Breast epithelium (tissue), 4 donors: ENCODE measurements at regions not wholly inside any gene's neighbourhood (a gene's known extent, or its start where the extent isn't known, plus 50 kb on each side); places are given as distances from the start of the nearest gene placed in this dataset.
"Not testable (repeated sequence)": the region's sequence is repeated elsewhere in the genome, so short reads cannot be mapped to it uniquely, and the experiment has no call there.

ENCODE experiments used
- DNase-seq, 2 donors: peaks; one replicate each; pipeline ENCODE4 v3.0.0-alpha.2; 2019; ENCODE audit warnings: low spot score in 2 of 2
- H3K27ac ChIP-seq, 2 donors: fragments of 200-600 bp; sonication (generic) in 1 of 2; one replicate each; pipeline ENCODE4 v1.5.1; 2016 to 2019; ENCODE audit warnings: mild to moderate bottlenecking in 1 of 2
- H3K27me3 ChIP-seq, 2 donors: fragments of 200-600 bp; sonication (generic) in 1 of 2; one replicate each; pipeline versions ENCODE4 v1.5.1 to v1.6.0; 2017 to 2019; ENCODE audit warnings: control low read depth in 1 of 2, mild to moderate bottlenecking in 1 of 2
- H3K36me3 ChIP-seq: fragments of 200-600 bp; one replicate; pipeline ENCODE4 v1.5.1; 2019
- H3K4me1 ChIP-seq, 2 donors: fragments of 200-600 bp; sonication (generic); one replicate each; pipeline ENCODE4 v1.5.1; 2016 to 2019; ENCODE audit warnings: control low read depth in 1 of 2
- H3K4me3 ChIP-seq, 3 donors: fragments of 200-600 bp; sonication (generic); 1 replicate in 2 of 3; 2 replicates in 1 of 3; pipeline ENCODE4 v1.5.1; 2016 to 2019; ENCODE audit warnings: mild to moderate bottlenecking in 3 of 3, moderate library complexity in 2 of 3
- H3K9me3 ChIP-seq, 2 donors: fragments of 200-600 bp; sonication (generic) in 1 of 2; one replicate each; pipeline ENCODE4 v1.5.1; 2016 to 2019; ENCODE audit warnings: control low read depth in 1 of 2
- POLR2A ChIP-seq: fragments of 450-650 bp; IDR thresholded peaks from one replicate; pipeline ENCODE4 v1.6.1; 2016; ENCODE audit warnings: antibody characterized with exemption, mild to moderate bottlenecking, moderate library complexity
- POLR2AphosphoS5 ChIP-seq, 3 donors: sonication (generic); formaldehyde crosslinking; IDR thresholded peaks; one replicate each; pipeline ENCODE4 v1.6.1; 2017; ENCODE audit warnings: antibody characterized with exemption in 3 of 3
- intact Hi-C: fragments of 100-400 bp; cut with DNase I; formaldehyde crosslinking; loops from one replicate; pipeline ENCODE4 v1.15.1; 2023; ENCODE audit warnings: low total_unique reads
- TF ChIP-seq, protein P1 (sequence below), 3 donors: fragments of 450-650 bp; IDR thresholded peaks; one replicate each; pipeline ENCODE4 v1.5.1; 2016 to 2017; ENCODE audit warnings: antibody characterized with exemption in 3 of 3, mild to moderate bottlenecking in 3 of 3, moderate library complexity in 3 of 3

DNA sequence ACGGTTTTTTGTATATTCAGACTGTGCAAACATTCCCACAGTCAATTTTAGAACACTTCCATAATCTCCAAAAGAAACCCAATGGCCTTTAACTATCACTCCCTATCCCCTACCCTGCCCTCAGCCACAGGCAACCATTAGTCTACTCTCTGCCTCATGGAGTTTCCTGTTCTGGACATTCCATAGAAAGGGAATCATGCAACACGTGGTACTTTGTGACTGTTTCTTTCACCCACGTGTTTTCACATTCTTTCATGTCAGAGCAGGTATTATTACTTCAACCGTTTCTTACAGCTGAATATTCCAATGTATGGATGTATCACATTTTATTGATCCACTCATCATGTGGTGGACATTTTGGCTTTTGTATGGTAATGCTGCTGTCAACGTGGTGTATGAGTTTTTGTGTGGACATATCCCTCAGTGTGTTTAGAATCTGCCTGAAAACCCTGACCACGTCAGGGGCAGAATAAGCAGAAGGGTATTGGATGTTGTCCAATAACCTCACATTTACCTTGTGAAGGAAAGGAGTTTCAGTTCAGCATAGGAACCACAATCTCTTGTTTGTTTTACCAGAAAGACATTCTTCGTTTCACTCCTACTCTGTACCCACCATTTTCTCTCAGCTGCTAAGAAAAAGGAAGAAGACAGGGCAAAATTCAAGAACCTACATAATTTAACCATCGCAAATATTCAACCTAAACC lies 107.5 kb upstream of the DYRK2 start:
- H3K27me3 ChIP-seq, result no peaks in the 10 kb centered on the region
- no peaks in the 10 kb centered on the region for H3K36me3 ChIP-seq
- no peak overlapping the region for H3K27ac ChIP-seq
- DNase-seq, result no peak
- H3K4me1 ChIP-seq, result no peaks in the 10 kb centered on the region
- intact Hi-C loops, result no loop called here
- no peak for TF ChIP-seq POLR2A
- no peak for TF ChIP-seq POLR2AphosphoS5 (IDR thresholded peaks at IDR 0.05)
- TF ChIP-seq, protein P1, sequence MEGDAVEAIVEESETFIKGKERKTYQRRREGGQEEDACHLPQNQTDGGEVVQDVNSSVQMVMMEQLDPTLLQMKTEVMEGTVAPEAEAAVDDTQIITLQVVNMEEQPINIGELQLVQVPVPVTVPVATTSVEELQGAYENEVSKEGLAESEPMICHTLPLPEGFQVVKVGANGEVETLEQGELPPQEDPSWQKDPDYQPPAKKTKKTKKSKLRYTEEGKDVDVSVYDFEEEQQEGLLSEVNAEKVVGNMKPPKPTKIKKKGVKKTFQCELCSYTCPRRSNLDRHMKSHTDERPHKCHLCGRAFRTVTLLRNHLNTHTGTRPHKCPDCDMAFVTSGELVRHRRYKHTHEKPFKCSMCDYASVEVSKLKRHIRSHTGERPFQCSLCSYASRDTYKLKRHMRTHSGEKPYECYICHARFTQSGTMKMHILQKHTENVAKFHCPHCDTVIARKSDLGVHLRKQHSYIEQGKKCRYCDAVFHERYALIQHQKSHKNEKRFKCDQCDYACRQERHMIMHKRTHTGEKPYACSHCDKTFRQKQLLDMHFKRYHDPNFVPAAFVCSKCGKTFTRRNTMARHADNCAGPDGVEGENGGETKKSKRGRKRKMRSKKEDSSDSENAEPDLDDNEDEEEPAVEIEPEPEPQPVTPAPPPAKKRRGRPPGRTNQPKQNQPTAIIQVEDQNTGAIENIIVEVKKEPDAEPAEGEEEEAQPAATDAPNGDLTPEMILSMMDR (IDR thresholded peaks at IDR 0.05), result no peak
- no peak overlapping the region for H3K4me3 ChIP-seq
- H3K9me3 ChIP-seq, result no peaks in the 10 kb centered on the region

DNA sequence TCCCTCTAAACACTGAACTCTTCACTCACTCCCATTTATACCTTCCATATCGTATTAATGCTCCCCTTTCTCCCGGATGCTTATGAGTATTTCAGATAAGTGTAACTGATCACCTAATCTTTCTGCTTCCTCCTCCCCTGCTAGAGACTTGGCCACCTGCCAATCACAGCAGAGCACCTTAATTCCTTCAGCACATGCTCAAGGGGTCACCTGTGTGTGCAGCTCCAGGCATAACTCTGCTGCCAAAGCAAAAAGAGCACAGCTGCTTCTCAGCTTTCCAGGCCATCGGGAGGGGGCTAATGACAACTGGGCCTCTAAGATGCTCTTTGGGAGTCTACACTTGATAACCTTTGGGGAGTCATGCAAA lies 106.9 kb upstream of the DYRK2 start:
- Histone ChIP-seq H3K4me3 (no peak overlapping the region), H3K36me3 (no peaks in the 10 kb centered on the region), H3K9me3 (no peaks in the 10 kb centered on the region), H3K27me3 (no peaks in the 10 kb centered on the region), H3K4me1 (no peaks in the 10 kb centered on the region), H3K27ac (no peak overlapping the region)
- intact Hi-C loops, result no loop called here
- no peak for DNase-seq
- TF ChIP-seq POLR2A, result no peak
- TF ChIP-seq, protein P1 (IDR thresholded peaks at IDR 0.05), result no peak
- TF ChIP-seq POLR2AphosphoS5 (IDR thresholded peaks at IDR 0.05), result no peak

DNA sequence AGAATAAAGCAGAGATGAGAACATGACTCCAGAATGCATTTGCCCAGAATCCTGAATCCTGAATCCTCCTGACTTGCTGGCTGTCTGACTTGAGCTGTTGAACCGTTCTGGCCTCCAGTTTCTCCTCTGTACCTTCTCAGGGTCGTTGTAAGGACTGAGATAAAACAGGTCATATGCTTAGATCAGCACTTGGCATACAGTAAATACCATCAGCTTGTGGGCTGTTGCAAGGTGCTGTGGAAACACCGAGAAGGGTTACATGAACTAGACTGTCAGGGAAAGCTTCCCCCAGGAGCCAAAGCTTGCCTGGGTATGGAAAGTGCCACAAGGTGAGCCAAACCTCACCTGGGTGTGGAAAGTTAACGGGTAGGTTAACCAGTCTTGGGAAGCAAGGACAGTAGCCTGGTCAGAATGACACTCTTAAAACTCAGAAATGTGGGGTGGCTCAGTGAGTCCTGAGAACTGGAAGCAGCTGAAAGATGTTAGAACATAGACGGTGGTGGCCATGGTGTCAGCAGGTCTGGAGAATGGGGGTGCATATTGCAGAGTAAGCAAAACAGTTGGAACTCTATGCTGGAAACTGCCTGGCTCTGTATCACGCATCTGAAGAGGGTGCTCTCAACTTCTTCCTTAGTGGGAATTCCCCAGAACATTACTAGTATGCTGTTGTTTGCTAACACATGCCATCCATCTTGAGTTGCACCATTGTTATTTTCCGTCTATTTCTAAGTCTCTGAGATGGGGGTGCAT lies 105.3 kb upstream of the DYRK2 start:
- Histone ChIP-seq H3K27me3 (no peaks in the 10 kb centered on the region), H3K9me3 (no peaks in the 10 kb centered on the region), H3K4me1 (no peaks in the 10 kb centered on the region), H3K27ac (no peak overlapping the region), H3K36me3 (no peaks in the 10 kb centered on the region), H3K4me3 (no peak overlapping the region)
- intact Hi-C loops, result no loop called here
- TF ChIP-seq, protein P1 (IDR thresholded peaks at IDR 0.05), result no peak
- TF ChIP-seq POLR2AphosphoS5 (IDR thresholded peaks at IDR 0.05) (no peak), POLR2A (no peak)
- no peak for DNase-seq

DNA sequence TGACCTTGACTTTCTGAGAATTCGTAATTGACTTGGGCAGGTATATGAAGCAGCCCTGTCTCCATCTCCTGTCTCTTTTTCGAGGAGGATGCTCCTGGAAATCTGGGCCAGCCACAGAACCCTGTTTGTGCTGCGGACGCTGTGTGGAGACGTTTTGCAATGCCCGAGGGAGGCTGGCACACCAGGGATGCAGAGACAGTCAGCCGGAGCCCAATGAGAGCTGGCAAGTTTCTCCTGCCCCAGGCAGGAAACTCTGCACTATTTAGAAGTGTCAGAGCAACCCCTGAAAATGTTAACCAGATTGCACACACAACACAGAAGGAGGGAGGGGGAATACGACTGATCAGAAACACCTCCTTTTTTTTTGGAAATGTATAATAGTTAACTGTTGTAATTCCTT lies 103.2 kb upstream of the DYRK2 start:
- TF ChIP-seq, protein P1 (IDR thresholded peaks at IDR 0.05), result no peak
- TF ChIP-seq POLR2A (no peak), POLR2AphosphoS5 (IDR thresholded peaks at IDR 0.05) (no peak)
- H3K27ac ChIP-seq, result no peak overlapping the region
- intact Hi-C loops, result no loop called here
- H3K4me3 ChIP-seq, result no peak overlapping the region
- H3K9me3 ChIP-seq, result no peaks in the 10 kb centered on the region
- no peak for DNase-seq
- H3K36me3 ChIP-seq, result no peaks in the 10 kb centered on the region
- H3K27me3 ChIP-seq, result no peaks in the 10 kb centered on the region
- no peaks in the 10 kb centered on the region for H3K4me1 ChIP-seq

DNA sequence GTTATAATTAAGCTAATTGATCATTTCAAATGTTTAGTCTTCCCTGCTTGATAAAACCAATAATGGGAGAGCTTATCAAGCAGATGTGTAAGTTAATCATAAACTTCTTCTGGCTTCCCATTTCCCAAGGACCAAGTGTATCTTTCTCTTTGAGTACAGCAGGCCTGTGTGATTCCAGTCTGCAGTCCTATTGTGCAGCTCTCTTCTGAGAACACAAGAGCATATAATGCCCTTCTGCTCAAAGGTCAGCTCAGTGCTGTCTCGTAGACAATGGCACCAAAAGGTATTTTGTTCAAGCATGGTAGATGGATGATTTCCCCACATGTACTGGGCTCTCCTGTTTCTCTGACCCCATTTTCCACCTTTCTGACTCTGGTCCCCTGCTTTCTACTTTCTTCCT lies 101.8 kb upstream of the DYRK2 start:
- Histone ChIP-seq H3K27ac (no peak overlapping the region), H3K9me3 (no peaks in the 10 kb centered on the region), H3K36me3 (no peaks in the 10 kb centered on the region), H3K27me3 (no peaks in the 10 kb centered on the region), H3K4me3 (no peak overlapping the region), H3K4me1 (no peaks in the 10 kb centered on the region)
- intact Hi-C loops, result no loop called here
- no peak for DNase-seq
- no peak for TF ChIP-seq POLR2A
- TF ChIP-seq, protein P1 (IDR thresholded peaks at IDR 0.05), result no peak
- TF ChIP-seq POLR2AphosphoS5 (IDR thresholded peaks at IDR 0.05), result no peak

DNA sequence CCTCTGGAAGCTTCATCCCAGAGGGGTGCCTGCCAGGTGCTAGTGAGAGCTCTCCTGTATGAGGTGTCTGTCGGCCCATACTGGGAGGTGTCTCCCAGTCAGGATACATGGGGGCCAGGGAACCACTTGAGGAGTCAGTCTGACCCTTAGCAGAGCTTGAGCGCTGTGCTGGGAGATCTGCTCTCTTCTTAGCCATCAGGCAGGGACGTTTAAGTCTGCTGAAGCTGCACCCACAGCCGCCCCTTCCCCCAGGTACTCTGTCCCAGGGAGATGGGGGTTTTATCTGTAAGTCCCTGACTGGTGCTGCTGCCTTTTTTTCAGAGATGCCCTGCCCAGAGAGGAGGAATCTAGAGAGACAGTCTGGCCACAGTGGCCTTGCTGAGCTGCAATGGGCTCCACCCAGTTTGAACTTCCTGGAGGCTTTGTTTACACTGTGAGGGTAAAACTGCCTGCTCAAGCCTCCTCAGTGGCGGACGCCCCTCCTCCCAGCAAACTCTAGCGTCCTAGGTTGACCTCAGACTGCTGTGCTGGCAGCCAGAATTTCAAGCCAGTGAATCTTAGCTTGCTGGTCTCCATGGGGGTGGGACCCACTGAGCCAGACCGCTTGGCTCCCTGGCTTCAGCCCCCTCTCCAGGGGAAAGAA lies 93.3 kb upstream of the DYRK2 start:
- H3K9me3 ChIP-seq, H3K4me3 ChIP-seq, H3K27ac ChIP-seq, intact Hi-C loops, H3K36me3 ChIP-seq, DNase-seq, H3K4me1 ChIP-seq, H3K27me3 ChIP-seq: not testable (repeated sequence)
